ENCODE measurements at regions not wholly inside any gene's neighbourhood (a gene's known extent, or its start where the extent isn't known, plus 50 kb on each side); places are given as distances from the start of the nearest gene placed in this dataset.
"Not testable (repeated sequence)": the region's sequence is repeated elsewhere in the genome, so short reads cannot be mapped to it uniquely, and the experiment has no call there.

GRCh38 chr12:71269281-71269598, 111.4 kb upstream of the TSPAN8 start:
- no peak for DNase-seq (ENCODE audit: low read depth)
- TF ChIP-seq, protein P1, sequence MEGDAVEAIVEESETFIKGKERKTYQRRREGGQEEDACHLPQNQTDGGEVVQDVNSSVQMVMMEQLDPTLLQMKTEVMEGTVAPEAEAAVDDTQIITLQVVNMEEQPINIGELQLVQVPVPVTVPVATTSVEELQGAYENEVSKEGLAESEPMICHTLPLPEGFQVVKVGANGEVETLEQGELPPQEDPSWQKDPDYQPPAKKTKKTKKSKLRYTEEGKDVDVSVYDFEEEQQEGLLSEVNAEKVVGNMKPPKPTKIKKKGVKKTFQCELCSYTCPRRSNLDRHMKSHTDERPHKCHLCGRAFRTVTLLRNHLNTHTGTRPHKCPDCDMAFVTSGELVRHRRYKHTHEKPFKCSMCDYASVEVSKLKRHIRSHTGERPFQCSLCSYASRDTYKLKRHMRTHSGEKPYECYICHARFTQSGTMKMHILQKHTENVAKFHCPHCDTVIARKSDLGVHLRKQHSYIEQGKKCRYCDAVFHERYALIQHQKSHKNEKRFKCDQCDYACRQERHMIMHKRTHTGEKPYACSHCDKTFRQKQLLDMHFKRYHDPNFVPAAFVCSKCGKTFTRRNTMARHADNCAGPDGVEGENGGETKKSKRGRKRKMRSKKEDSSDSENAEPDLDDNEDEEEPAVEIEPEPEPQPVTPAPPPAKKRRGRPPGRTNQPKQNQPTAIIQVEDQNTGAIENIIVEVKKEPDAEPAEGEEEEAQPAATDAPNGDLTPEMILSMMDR (IDR thresholded peaks at IDR 0.05; ENCODE audit: insufficient read depth, low read depth, low read length), result no peak
- H3K4me3 ChIP-seq (ENCODE audit: low read depth, low read length), result no peak overlapping the region

- TF ChIP-seq, protein P1 (IDR thresholded peaks at IDR 0.05; ENCODE audit: insufficient read depth, low read depth, low read length), result no peak
- H3K4me3 ChIP-seq (ENCODE audit: low read depth, low read length), result no peak overlapping the region
- no peak for DNase-seq (ENCODE audit: low read depth)
These were observed 110.9 kb upstream of the TSPAN8 start for GRCh38 chr12:71268598-71269280.

GRCh38 chr12:71266606-71267005, 108.8 kb upstream of the TSPAN8 start:
- DNase-seq (ENCODE audit: low read depth), result no peak
- TF ChIP-seq, protein P1 (IDR thresholded peaks at IDR 0.05; ENCODE audit: insufficient read depth, low read depth, low read length), result no peak
- H3K4me3 ChIP-seq (ENCODE audit: low read depth, low read length), result no peak overlapping the region

GRCh38 chr12:71265731-71266130, 107.9 kb upstream of the TSPAN8 start:
- not testable (repeated sequence) for DNase-seq (ENCODE audit: low read depth); H3K4me3 ChIP-seq (ENCODE audit: low read depth, low read length)

DNA sequence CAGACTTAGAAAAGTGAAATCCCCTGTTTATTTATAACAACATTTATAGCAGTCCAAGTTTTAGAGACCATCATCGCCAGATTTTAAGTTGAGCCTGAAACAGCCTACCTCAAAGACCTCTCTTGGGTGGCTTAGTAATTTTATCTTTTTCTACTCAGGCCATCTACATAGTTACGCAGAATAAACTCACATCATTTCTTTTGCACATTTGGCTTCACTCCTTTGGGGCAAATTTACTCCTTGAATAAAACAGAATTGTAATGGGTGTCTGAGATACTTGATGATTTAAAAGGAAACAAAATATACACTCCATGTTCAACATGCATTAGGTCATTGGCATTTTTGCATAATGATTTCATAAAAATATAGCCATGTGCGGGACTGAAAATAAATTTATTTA, 104.7 kb upstream of the TSPAN8 start:
- no peak overlapping the region for H3K4me3 ChIP-seq (ENCODE audit: low read depth, low read length)
- TF ChIP-seq, protein P1 (IDR thresholded peaks at IDR 0.05; ENCODE audit: insufficient read depth, low read depth, low read length), result no peak
- no peak for DNase-seq (ENCODE audit: low read depth)

DNA sequence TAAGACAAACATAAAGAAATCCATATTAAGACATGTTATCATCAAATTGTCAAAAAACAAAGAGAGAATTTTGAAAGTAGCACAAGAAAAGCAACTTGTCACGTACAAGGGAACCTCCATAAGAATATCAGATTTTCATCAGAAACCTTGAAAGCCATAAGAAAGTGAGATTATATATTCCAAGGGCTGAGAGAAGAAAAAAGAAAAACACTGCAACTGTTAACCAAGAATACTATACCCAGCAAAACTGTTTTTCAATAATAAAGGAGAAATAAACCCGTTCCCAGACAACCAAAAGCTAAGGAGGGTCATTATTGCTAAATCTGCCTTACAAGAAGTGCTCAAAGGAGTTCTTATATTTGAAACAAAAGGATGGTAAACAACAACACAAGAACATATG, 94.7 kb upstream of the TSPAN8 start:
- H3K4me3 ChIP-seq (ENCODE audit: low read depth, low read length), result no peak overlapping the region
- DNase-seq (ENCODE audit: low read depth), result no peak
- TF ChIP-seq, protein P1 (IDR thresholded peaks at IDR 0.05; ENCODE audit: insufficient read depth, low read depth, low read length), result no peak

DNA sequence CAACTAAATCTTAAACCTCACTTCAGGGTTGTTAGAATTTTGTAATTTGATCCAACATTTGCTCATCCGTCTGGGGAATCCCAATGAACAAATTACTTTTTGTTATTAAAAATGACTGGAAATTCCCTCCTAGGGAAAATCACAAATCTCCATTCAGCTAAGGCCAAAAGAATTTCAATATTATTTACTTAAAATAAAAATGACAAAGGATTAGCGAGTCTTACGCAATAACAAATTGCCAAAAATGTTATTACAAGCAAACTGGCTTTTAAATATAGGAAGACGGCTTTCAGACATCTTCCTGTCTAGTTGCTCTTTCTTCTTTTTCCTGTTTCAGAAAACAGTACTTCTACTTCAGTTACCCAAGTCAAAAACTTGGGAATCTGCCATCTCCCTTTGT, 92.4 kb upstream of the TSPAN8 start:
- H3K4me3 ChIP-seq (ENCODE audit: low read depth, low read length), result no peak overlapping the region
- TF ChIP-seq, protein P1 (IDR thresholded peaks at IDR 0.05; ENCODE audit: insufficient read depth, low read depth, low read length), result no peak
- no peak for DNase-seq (ENCODE audit: low read depth)
